GM23338 (cell line): ENCODE measurements at regions not wholly inside any gene's neighbourhood (a gene's known extent, or its start where the extent isn't known, plus 50 kb on each side); places are given as distances from the start of the nearest gene placed in this dataset.

Experiments
- ATAC-seq: fragments of 200-7000 bp; cut with Tn5 transposase; 3 replicates; pipeline ENCODE4 v1.9.1; 2020
- DNase-seq: peaks from one replicate; pipeline ENCODE4 v3.0.0-alpha.2; 2015; ENCODE audit warnings: low spot score
- H2AFZ ChIP-seq: fragments of 200-600 bp; sonication (generic); 2 replicates; pipeline ENCODE4 v1.8.0; 2016; ENCODE audit warnings: antibody characterized with exemption, mild to moderate bottlenecking, moderate library complexity
- H3F3A ChIP-seq: fragments of 200-600 bp; sonication (generic); replicated peaks from 2 replicates; pipeline ENCODE4 v1.8.0; 2017; ENCODE audit warnings: antibody characterized with exemption, mixed run types, low read depth
- H3K27ac ChIP-seq: fragments of 200-600 bp; sonication (generic); 2 replicates; pipeline ENCODE4 v1.6.1; 2016; ENCODE audit warnings: low read depth
- H3K27me3 ChIP-seq: fragments of 200-600 bp; sonication (generic); 2 replicates; pipeline ENCODE4 v1.8.0; 2016; ENCODE audit warnings: mild to moderate bottlenecking, mixed run types, moderate library complexity; ENCODE audit not compliant: insufficient read depth
- H3K36me3 ChIP-seq: fragments of 200-600 bp; sonication (generic); 2 replicates; pipeline ENCODE4 v1.8.0; 2016; ENCODE audit warnings: mild to moderate bottlenecking; ENCODE audit not compliant: insufficient read depth
- H3K4me1 ChIP-seq: fragments of 200-600 bp; sonication (generic); 2 replicates; pipeline ENCODE4 v1.8.0; 2016; ENCODE audit warnings: mild to moderate bottlenecking, moderate library complexity; ENCODE audit not compliant: insufficient read depth
- H3K4me2 ChIP-seq: fragments of 200-600 bp; sonication (generic); 2 replicates; pipeline ENCODE4 v1.7.1; 2017; ENCODE audit warnings: mixed run types
- H3K4me3 ChIP-seq: fragments of 200-600 bp; sonication (generic); 2 replicates; pipeline ENCODE4 v1.6.1; 2016; ENCODE audit warnings: mixed run types
- H3K79me2 ChIP-seq: fragments of 200-600 bp; sonication (generic); replicated peaks from 2 replicates; pipeline ENCODE4 v1.8.0; 2017; ENCODE audit warnings: mild to moderate bottlenecking; ENCODE audit not compliant: insufficient read depth
- H3K9me2 ChIP-seq: fragments of 200-600 bp; sonication (generic); 2 replicates; pipeline ENCODE4 v1.8.0; 2017; ENCODE audit not compliant: insufficient read depth
- H4K20me1 ChIP-seq: fragments of 200-600 bp; sonication (generic); replicated peaks from 2 replicates; pipeline ENCODE4 v1.8.0; 2017; ENCODE audit warnings: mild to moderate bottlenecking; ENCODE audit not compliant: insufficient read depth
- H3K27ac Mint-ChIP-seq: 2 replicates; pipeline ENCODE4 v1.8.0; 2020; ENCODE audit warnings: inconsistent platforms, mild to moderate bottlenecking, moderate library complexity, mixed read lengths
- H3K27me3 Mint-ChIP-seq: 3 replicates; pipeline ENCODE4 v1.8.0; 2022; ENCODE audit warnings: low read depth, mild to moderate bottlenecking, moderate library complexity, mixed read lengths, inconsistent platforms; ENCODE audit not compliant: insufficient read depth, poor library complexity
- H3K36me3 Mint-ChIP-seq: 3 replicates; pipeline ENCODE4 v1.8.0; 2021; ENCODE audit warnings: low read depth, mild to moderate bottlenecking, inconsistent platforms, moderate library complexity, mixed read lengths
- H3K4me1 Mint-ChIP-seq: 3 replicates; pipeline ENCODE4 v1.8.0; 2020; ENCODE audit warnings: mild to moderate bottlenecking, inconsistent platforms, mixed read lengths
- H3K4me3 Mint-ChIP-seq: 3 replicates; pipeline ENCODE4 v1.8.0; 2021; ENCODE audit warnings: moderate library complexity, mild to moderate bottlenecking, inconsistent platforms, mixed read lengths
- H3K9me3 Mint-ChIP-seq: 3 replicates; pipeline ENCODE4 v1.8.0; 2020; ENCODE audit warnings: moderate library complexity, mild to moderate bottlenecking, inconsistent platforms, mixed read lengths
- CREB1 ChIP-seq: fragments of 250-450 bp; sonication (Bioruptor Pico); IDR thresholded peaks from 2 replicates; pipeline ENCODE4 v1.5.0; 2020; ENCODE audit warnings: low read depth, mild to moderate bottlenecking, moderate library complexity
- EZH2 ChIP-seq: fragments of 200-600 bp; sonication (generic); IDR thresholded peaks from one replicate; pipeline ENCODE4 v1.8.0; 2017; ENCODE audit warnings: antibody characterized with exemption, mild to moderate bottlenecking, low read depth; ENCODE audit not compliant: unreplicated experiment
- EZH2phosphoT487 ChIP-seq: fragments of 200-600 bp; sonication (generic); IDR thresholded peaks from one replicate; pipeline ENCODE4 v1.8.1; 2018; ENCODE audit warnings: antibody characterized with exemption; ENCODE audit not compliant: unreplicated experiment
- JUNB ChIP-seq: IDR thresholded peaks from one replicate; pipeline ENCODE4 v1.6.1; 2016; ENCODE audit warnings: antibody characterized with exemption; ENCODE audit not compliant: unreplicated experiment
- POLR2AphosphoS5 ChIP-seq: IDR thresholded peaks from 2 replicates; pipeline ENCODE4 v1.6.1; 2016; ENCODE audit warnings: antibody characterized with exemption, low read depth
- STAT1 ChIP-seq: IDR thresholded peaks from one replicate; pipeline ENCODE4 v1.6.1; 2016; ENCODE audit warnings: antibody characterized with exemption; ENCODE audit not compliant: unreplicated experiment
- ZNF114 ChIP-seq: fragments of 250-450 bp; sonication (Bioruptor Pico); IDR thresholded peaks from 2 replicates; pipeline ENCODE4 v1.5.0; 2020; ENCODE audit warnings: mild to moderate bottlenecking, moderate library complexity
- ZNF331 ChIP-seq: fragments of 250-450 bp; sonication (Bioruptor Pico); IDR thresholded peaks from 2 replicates; pipeline ENCODE4 v1.5.0; 2020; ENCODE audit warnings: low read depth, mild to moderate bottlenecking, moderate library complexity
- TF ChIP-seq, protein P1 (sequence below), 2 experiments: fragments of 200-600 bp in 1 of 2; sonication (generic) in 1 of 2; conservative IDR thresholded peaks; 2 replicates each; pipeline versions ENCODE4 v1.5.1 to v1.6.1; 2016 to 2017; ENCODE audit warnings: antibody characterized with exemption in 2 of 2, low read depth in 2 of 2, mild to moderate bottlenecking in 2 of 2, moderate library complexity in 1 of 2
- TF ChIP-seq, protein P2 (sequence below): fragments of 250-450 bp; sonication (Bioruptor Pico); IDR thresholded peaks from 2 replicates; pipeline ENCODE4 v1.5.0; 2020; ENCODE audit warnings: mild to moderate bottlenecking, moderate library complexity
- TF ChIP-seq, protein P3 (sequence below): IDR thresholded peaks from 2 replicates; pipeline ENCODE4 v1.6.1; 2016; ENCODE audit warnings: antibody characterized with exemption
- TF ChIP-seq, protein P4 (sequence below): IDR thresholded peaks from one replicate; pipeline ENCODE4 v1.6.1; 2018; ENCODE audit warnings: antibody characterized with exemption; ENCODE audit not compliant: unreplicated experiment

DNA sequence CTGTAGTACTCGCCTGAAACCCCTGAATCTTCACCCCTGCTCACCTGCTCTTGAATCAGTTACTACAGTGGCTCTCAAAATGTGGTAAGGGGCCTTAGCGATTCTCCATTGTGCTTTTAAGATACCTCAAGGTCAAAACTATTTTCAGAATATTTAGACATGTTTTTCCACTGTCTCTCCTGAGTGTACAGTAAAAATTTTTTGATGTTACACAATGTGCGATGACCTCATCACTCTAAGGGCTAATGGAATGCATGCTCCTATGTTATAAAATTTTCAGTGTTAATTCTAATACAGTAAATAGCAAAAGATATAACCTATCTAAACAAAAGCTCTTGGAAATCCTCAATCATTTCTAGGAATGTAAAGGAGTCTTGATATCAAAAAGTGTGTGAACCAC lies 336.9 kb upstream of the PKDCC start:
- Histone ChIP-seq H3F3A (no peaks in the 10 kb centered on the region), H2AFZ (no peak overlapping the region), H3K4me2 (no peak overlapping the region), H3K79me2 (no peaks in the 10 kb centered on the region), H3K9me2 (0 out of 2 replicates have a peak, but pooled peaks cover 6% of the 10 kb centered on the region), H3K4me1 (no peaks in the 10 kb centered on the region), H3K4me3 (no peak overlapping the region), H4K20me1 (no peaks in the 10 kb centered on the region), H3K27ac (no peak overlapping the region), H3K36me3 (no peaks in the 10 kb centered on the region), H3K27me3 (no peaks in the 10 kb centered on the region)
- no peak for ATAC-seq
- no peak overlapping the region for H3K4me3 Mint-ChIP-seq
- TF ChIP-seq JUNB, result no peak
- TF ChIP-seq, protein P1, sequence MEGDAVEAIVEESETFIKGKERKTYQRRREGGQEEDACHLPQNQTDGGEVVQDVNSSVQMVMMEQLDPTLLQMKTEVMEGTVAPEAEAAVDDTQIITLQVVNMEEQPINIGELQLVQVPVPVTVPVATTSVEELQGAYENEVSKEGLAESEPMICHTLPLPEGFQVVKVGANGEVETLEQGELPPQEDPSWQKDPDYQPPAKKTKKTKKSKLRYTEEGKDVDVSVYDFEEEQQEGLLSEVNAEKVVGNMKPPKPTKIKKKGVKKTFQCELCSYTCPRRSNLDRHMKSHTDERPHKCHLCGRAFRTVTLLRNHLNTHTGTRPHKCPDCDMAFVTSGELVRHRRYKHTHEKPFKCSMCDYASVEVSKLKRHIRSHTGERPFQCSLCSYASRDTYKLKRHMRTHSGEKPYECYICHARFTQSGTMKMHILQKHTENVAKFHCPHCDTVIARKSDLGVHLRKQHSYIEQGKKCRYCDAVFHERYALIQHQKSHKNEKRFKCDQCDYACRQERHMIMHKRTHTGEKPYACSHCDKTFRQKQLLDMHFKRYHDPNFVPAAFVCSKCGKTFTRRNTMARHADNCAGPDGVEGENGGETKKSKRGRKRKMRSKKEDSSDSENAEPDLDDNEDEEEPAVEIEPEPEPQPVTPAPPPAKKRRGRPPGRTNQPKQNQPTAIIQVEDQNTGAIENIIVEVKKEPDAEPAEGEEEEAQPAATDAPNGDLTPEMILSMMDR (conservative IDR thresholded peaks at IDR 0.05; ENCODE audit: low read depth in 2 of 2), result no peak
- no peak for TF ChIP-seq ZNF114
- TF ChIP-seq EZH2phosphoT487, result no peak
- TF ChIP-seq, protein P2, sequence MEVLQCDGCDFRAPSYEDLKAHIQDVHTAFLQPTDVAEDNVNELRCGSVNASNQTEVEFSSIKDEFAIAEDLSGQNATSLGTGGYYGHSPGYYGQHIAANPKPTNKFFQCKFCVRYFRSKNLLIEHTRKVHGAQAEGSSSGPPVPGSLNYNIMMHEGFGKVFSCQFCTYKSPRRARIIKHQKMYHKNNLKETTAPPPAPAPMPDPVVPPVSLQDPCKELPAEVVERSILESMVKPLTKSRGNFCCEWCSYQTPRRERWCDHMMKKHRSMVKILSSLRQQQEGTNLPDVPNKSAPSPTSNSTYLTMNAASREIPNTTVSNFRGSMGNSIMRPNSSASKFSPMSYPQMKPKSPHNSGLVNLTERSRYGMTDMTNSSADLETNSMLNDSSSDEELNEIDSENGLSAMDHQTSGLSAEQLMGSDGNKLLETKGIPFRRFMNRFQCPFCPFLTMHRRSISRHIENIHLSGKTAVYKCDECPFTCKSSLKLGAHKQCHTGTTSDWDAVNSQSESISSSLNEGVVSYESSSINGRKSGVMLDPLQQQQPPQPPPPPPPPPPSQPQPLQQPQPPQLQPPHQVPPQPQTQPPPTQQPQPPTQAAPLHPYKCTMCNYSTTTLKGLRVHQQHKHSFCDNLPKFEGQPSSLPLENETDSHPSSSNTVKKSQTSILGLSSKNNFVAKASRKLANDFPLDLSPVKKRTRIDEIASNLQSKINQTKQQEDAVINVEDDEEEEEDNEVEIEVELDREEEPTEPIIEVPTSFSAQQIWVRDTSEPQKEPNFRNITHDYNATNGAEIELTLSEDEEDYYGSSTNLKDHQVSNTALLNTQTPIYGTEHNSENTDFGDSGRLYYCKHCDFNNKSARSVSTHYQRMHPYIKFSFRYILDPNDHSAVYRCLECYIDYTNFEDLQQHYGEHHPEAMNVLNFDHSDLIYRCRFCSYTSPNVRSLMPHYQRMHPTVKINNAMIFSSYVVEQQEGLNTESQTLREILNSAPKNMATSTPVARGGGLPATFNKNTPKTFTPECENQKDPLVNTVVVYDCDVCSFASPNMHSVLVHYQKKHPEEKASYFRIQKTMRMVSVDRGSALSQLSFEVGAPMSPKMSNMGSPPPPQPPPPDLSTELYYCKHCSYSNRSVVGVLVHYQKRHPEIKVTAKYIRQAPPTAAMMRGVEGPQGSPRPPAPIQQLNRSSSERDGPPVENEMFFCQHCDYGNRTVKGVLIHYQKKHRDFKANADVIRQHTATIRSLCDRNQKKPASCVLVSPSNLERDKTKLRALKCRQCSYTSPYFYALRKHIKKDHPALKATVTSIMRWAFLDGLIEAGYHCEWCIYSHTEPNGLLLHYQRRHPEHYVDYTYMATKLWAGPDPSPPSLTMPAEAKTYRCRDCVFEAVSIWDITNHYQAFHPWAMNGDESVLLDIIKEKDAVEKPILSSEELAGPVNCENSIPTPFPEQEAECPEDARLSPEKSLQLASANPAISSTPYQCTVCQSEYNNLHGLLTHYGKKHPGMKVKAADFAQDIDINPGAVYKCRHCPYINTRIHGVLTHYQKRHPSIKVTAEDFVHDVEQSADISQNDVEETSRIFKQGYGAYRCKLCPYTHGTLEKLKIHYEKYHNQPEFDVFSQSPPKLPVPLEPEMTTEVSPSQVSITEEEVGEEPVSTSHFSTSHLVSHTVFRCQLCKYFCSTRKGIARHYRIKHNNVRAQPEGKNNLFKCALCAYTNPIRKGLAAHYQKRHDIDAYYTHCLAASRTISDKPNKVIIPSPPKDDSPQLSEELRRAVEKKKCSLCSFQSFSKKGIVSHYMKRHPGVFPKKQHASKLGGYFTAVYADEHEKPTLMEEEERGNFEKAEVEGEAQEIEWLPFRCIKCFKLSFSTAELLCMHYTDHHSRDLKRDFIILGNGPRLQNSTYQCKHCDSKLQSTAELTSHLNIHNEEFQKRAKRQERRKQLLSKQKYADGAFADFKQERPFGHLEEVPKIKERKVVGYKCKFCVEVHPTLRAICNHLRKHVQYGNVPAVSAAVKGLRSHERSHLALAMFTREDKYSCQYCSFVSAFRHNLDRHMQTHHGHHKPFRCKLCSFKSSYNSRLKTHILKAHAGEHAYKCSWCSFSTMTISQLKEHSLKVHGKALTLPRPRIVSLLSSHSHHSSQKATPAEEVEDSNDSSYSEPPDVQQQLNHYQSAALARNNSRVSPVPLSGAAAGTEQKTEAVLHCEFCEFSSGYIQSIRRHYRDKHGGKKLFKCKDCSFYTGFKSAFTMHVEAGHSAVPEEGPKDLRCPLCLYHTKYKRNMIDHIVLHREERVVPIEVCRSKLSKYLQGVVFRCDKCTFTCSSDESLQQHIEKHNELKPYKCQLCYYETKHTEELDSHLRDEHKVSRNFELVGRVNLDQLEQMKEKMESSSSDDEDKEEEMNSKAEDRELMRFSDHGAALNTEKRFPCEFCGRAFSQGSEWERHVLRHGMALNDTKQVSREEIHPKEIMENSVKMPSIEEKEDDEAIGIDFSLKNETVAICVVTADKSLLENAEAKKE (CRISPR knock-in tag), result no peak
- no peak for TF ChIP-seq ZNF331 (CRISPR knock-in tag)
- TF ChIP-seq, protein P3, sequence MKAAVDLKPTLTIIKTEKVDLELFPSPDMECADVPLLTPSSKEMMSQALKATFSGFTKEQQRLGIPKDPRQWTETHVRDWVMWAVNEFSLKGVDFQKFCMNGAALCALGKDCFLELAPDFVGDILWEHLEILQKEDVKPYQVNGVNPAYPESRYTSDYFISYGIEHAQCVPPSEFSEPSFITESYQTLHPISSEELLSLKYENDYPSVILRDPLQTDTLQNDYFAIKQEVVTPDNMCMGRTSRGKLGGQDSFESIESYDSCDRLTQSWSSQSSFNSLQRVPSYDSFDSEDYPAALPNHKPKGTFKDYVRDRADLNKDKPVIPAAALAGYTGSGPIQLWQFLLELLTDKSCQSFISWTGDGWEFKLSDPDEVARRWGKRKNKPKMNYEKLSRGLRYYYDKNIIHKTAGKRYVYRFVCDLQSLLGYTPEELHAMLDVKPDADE, result no peak
- TF ChIP-seq EZH2, result no peak
- no peak for TF ChIP-seq POLR2AphosphoS5
- TF ChIP-seq, protein P4, sequence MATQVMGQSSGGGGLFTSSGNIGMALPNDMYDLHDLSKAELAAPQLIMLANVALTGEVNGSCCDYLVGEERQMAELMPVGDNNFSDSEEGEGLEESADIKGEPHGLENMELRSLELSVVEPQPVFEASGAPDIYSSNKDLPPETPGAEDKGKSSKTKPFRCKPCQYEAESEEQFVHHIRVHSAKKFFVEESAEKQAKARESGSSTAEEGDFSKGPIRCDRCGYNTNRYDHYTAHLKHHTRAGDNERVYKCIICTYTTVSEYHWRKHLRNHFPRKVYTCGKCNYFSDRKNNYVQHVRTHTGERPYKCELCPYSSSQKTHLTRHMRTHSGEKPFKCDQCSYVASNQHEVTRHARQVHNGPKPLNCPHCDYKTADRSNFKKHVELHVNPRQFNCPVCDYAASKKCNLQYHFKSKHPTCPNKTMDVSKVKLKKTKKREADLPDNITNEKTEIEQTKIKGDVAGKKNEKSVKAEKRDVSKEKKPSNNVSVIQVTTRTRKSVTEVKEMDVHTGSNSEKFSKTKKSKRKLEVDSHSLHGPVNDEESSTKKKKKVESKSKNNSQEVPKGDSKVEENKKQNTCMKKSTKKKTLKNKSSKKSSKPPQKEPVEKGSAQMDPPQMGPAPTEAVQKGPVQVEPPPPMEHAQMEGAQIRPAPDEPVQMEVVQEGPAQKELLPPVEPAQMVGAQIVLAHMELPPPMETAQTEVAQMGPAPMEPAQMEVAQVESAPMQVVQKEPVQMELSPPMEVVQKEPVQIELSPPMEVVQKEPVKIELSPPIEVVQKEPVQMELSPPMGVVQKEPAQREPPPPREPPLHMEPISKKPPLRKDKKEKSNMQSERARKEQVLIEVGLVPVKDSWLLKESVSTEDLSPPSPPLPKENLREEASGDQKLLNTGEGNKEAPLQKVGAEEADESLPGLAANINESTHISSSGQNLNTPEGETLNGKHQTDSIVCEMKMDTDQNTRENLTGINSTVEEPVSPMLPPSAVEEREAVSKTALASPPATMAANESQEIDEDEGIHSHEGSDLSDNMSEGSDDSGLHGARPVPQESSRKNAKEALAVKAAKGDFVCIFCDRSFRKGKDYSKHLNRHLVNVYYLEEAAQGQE, result no peak
- no peak for TF ChIP-seq CREB1 (CRISPR knock-in tag)
- TF ChIP-seq STAT1, result no peak
- no peaks in the 10 kb centered on the region for H3K36me3 Mint-ChIP-seq
- H3K9me3 Mint-ChIP-seq, result no peaks in the 10 kb centered on the region
- H3K4me1 Mint-ChIP-seq, result peaks cover 5% of the 10 kb centered on the region; the same call in 1 of the 3 replicates
- H3K27ac Mint-ChIP-seq, result no peak overlapping the region
- DNase-seq, result no peak
- H3K27me3 Mint-ChIP-seq, result peaks cover 2% of the 10 kb centered on the region
